ENCODE measurements at regions not wholly inside any gene's neighbourhood (a gene's known extent, or its start where the extent isn't known, plus 50 kb on each side); places are given as distances from the start of the nearest gene placed in this dataset.

GRCh38 chr7:68998136-68998535 is 600.1 kb upstream of the AUTS2 start:
- H3K4me3 ChIP-seq (replicated peaks; ENCODE audit: low read depth, low read length): no peak overlapping the region
- H3K36me3 ChIP-seq (ENCODE audit: control insufficient read depth, insufficient read depth, low read length): no peaks in the 10 kb centered on the region
- TF ChIP-seq CTCF (IDR thresholded peaks at IDR 0.05; ENCODE audit: insufficient read depth, low read length, poor library complexity, severe bottlenecking): no peak
- H3K27me3 ChIP-seq (replicated peaks; ENCODE audit: control insufficient read depth, insufficient read depth, low read length): no peaks in the 10 kb centered on the region
- no peak for DNase-seq (ENCODE audit: extremely low read depth, insufficient read length)

- no peaks in the 10 kb centered on the region for H3K27me3 ChIP-seq (replicated peaks; ENCODE audit: control insufficient read depth, insufficient read depth, low read length)
- H3K36me3 ChIP-seq (ENCODE audit: control insufficient read depth, insufficient read depth, low read length): no peaks in the 10 kb centered on the region
- H3K4me3 ChIP-seq (replicated peaks; ENCODE audit: low read depth, low read length): no peak overlapping the region
- no peak for TF ChIP-seq CTCF (IDR thresholded peaks at IDR 0.05; ENCODE audit: insufficient read depth, low read length, poor library complexity, severe bottlenecking)
- DNase-seq (ENCODE audit: extremely low read depth, insufficient read length): no peak
Observed at GRCh38 chr7:69002416-69002815, 595.9 kb upstream of the AUTS2 start.

- no peak overlapping the region for H3K4me3 ChIP-seq (replicated peaks; ENCODE audit: low read depth, low read length)
- H3K27me3 ChIP-seq (replicated peaks; ENCODE audit: control insufficient read depth, insufficient read depth, low read length): no peaks in the 10 kb centered on the region
- no peak for TF ChIP-seq CTCF (IDR thresholded peaks at IDR 0.05; ENCODE audit: insufficient read depth, low read length, poor library complexity, severe bottlenecking)
- H3K36me3 ChIP-seq (ENCODE audit: control insufficient read depth, insufficient read depth, low read length): no peaks in the 10 kb centered on the region
- DNase-seq (ENCODE audit: extremely low read depth, insufficient read length): no peak
Observed at GRCh38 chr7:69012149-69012548, 586.1 kb upstream of the AUTS2 start.

- no peak for TF ChIP-seq CTCF (IDR thresholded peaks at IDR 0.05; ENCODE audit: insufficient read depth, low read length, poor library complexity, severe bottlenecking)
- DNase-seq (ENCODE audit: extremely low read depth, insufficient read length): no peak
- Histone ChIP-seq H3K36me3 (ENCODE audit: control insufficient read depth, insufficient read depth, low read length) (no peaks in the 10 kb centered on the region), H3K27me3 (replicated peaks; ENCODE audit: control insufficient read depth, insufficient read depth, low read length) (no peaks in the 10 kb centered on the region), H3K4me3 (replicated peaks; ENCODE audit: low read depth, low read length) (no peak overlapping the region)
Observed at GRCh38 chr7:69017208-69017607, 581.1 kb upstream of the AUTS2 start.

- Histone ChIP-seq H3K27me3 (replicated peaks; ENCODE audit: control insufficient read depth, insufficient read depth, low read length) (no peaks in the 10 kb centered on the region), H3K4me3 (replicated peaks; ENCODE audit: low read depth, low read length) (no peak overlapping the region), H3K36me3 (ENCODE audit: control insufficient read depth, insufficient read depth, low read length) (no peaks in the 10 kb centered on the region)
- no peak for DNase-seq (ENCODE audit: extremely low read depth, insufficient read length)
- no peak for TF ChIP-seq CTCF (IDR thresholded peaks at IDR 0.05; ENCODE audit: insufficient read depth, low read length, poor library complexity, severe bottlenecking)
Observed at GRCh38 chr7:69018200-69018599, 580.1 kb upstream of the AUTS2 start.

- Histone ChIP-seq H3K27me3 (replicated peaks; ENCODE audit: control insufficient read depth, insufficient read depth, low read length) (no peaks in the 10 kb centered on the region), H3K4me3 (replicated peaks; ENCODE audit: low read depth, low read length) (no peak overlapping the region), H3K36me3 (ENCODE audit: control insufficient read depth, insufficient read depth, low read length) (no peaks in the 10 kb centered on the region)
- DNase-seq (ENCODE audit: extremely low read depth, insufficient read length): no peak
- no peak for TF ChIP-seq CTCF (IDR thresholded peaks at IDR 0.05; ENCODE audit: insufficient read depth, low read length, poor library complexity, severe bottlenecking)
Observed at GRCh38 chr7:69019437-69019836, 578.8 kb upstream of the AUTS2 start.

All from GM06990 (cell line).